Transverse colon (tissue), 4 donors: ENCODE measurements at regions not wholly inside any gene's neighbourhood (a gene's known extent, or its start where the extent isn't known, plus 50 kb on each side); places are given as distances from the start of the nearest gene placed in this dataset.

Experiments
- CTCF ChIP-seq, 5 experiments: fragments of 200-600 bp in 3 of 5; fragments of 450-650 bp in 2 of 5; sonication (generic) in 3 of 5; IDR thresholded peaks; 1 replicate in 2 of 5; 2 replicates in 3 of 5; pipeline ENCODE4 v1.5.1; 2016 to 2017; ENCODE audit warnings: antibody characterized with exemption in 5 of 5, inconsistent platforms in 3 of 5, mild to moderate bottlenecking in 2 of 5, moderate library complexity in 1 of 5
- POLR2AphosphoS5 ChIP-seq, 3 donors: sonication (generic); formaldehyde crosslinking; IDR thresholded peaks; one replicate each; pipeline ENCODE4 v1.6.1; 2016; ENCODE audit warnings: antibody characterized with exemption in 3 of 3

GRCh38 chr5:175606409-175606808, 51.5 kb upstream of the HRH2 start:
- TF ChIP-seq POLR2AphosphoS5 (IDR thresholded peaks at IDR 0.05) (no peak), CTCF (IDR thresholded peaks at IDR 0.05) (no peak)
